BLaER1 (cell line): ENCODE measurements at regions not wholly inside any gene's neighbourhood (a gene's known extent, or its start where the extent isn't known, plus 50 kb on each side); places are given as distances from the start of the nearest gene placed in this dataset.

Source experiments
- H3K27ac ChIP-seq: shearing (Covaris generic); formaldehyde crosslinking; 2 replicates; pipeline ENCODE4 v1.8.1; 2022
- H3K27me3 ChIP-seq: shearing (Covaris generic); formaldehyde crosslinking; 2 replicates; pipeline ENCODE4 v1.8.1; 2022
- H3K36me3 ChIP-seq: shearing (Covaris generic); formaldehyde crosslinking; 2 replicates; pipeline ENCODE4 v1.8.1; 2022
- H3K4me1 ChIP-seq: shearing (Covaris generic); formaldehyde crosslinking; 2 replicates; pipeline ENCODE4 v1.8.1; 2022
- H3K4me2 ChIP-seq: shearing (Covaris generic); formaldehyde crosslinking; 2 replicates; pipeline ENCODE4 v1.8.1; 2022
- H3K4me3 ChIP-seq: shearing (Covaris generic); formaldehyde crosslinking; 2 replicates; pipeline ENCODE4 v1.8.1; 2022
- H3K9ac ChIP-seq: shearing (Covaris generic); formaldehyde crosslinking; 2 replicates; pipeline ENCODE4 v1.8.1; 2022
- H3K9me3 ChIP-seq: shearing (Covaris generic); formaldehyde crosslinking; 2 replicates; pipeline ENCODE4 v1.8.1; 2022
- H4K20me1 ChIP-seq: shearing (Covaris generic); formaldehyde crosslinking; 2 replicates; pipeline ENCODE4 v1.8.1; 2022
- Cebpa-rat ChIP-seq: shearing (Covaris generic); IDR thresholded peaks from 2 replicates; pipeline ENCODE4 v1.8.1; 2022

GRCh38 chr7:118298771-118299170 lies 74.3 kb downstream of the ANKRD7 start:
- Histone ChIP-seq H3K27me3 (no peaks in the 10 kb centered on the region), H3K4me2 (no peak overlapping the region), H4K20me1 (no peaks in the 10 kb centered on the region), H3K9me3 (no peaks in the 10 kb centered on the region), H3K9ac (no peak overlapping the region), H3K27ac (no peak overlapping the region), H3K4me1 (no peaks in the 10 kb centered on the region), H3K36me3 (no peaks in the 10 kb centered on the region), H3K4me3 (no peak overlapping the region)
- TF ChIP-seq Cebpa-rat: no peak

DNA sequence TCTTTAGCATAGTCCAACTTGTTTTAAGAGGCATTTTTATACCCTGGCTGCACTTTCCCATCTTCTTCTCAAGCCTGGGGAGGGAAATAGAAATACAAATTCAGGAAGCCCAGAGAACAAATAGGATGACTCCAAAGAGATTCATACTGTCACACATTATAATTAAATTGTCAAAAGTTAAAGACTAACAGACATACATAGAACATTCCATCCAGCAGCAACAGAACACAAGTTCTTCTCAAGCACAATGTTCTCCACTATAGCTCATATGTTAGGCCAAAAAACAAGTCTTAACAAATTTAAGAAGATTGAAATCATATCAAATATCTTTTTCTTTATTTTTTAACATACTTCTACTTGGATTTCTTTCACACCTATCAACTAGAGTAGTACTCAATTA lies 75.7 kb downstream of the ANKRD7 start:
- H3K4me2 ChIP-seq: no peak overlapping the region
- H3K4me1 ChIP-seq: no peaks in the 10 kb centered on the region
- no peaks in the 10 kb centered on the region for H3K36me3 ChIP-seq
- no peak overlapping the region for H3K4me3 ChIP-seq
- no peak overlapping the region for H3K27ac ChIP-seq
- H3K9me3 ChIP-seq: no peaks in the 10 kb centered on the region
- no peaks in the 10 kb centered on the region for H3K27me3 ChIP-seq
- H4K20me1 ChIP-seq: no peaks in the 10 kb centered on the region
- H3K9ac ChIP-seq: no peak overlapping the region
- no peak for TF ChIP-seq Cebpa-rat

- Histone ChIP-seq H3K4me3 (no peak overlapping the region), H4K20me1 (no peaks in the 10 kb centered on the region), H3K9ac (no peak overlapping the region), H3K27me3 (no peaks in the 10 kb centered on the region), H3K36me3 (no peaks in the 10 kb centered on the region), H3K27ac (no peak overlapping the region), H3K9me3 (peaks cover 13% of the 10 kb centered on the region), H3K4me2 (no peak overlapping the region), H3K4me1 (no peaks in the 10 kb centered on the region)
- TF ChIP-seq Cebpa-rat: no peak
Observed at GRCh38 chr7:118304100-118304499, 79.6 kb downstream of the ANKRD7 start.

- H3K36me3 ChIP-seq: no peaks in the 10 kb centered on the region
- no peak overlapping the region for H3K27ac ChIP-seq
- no peak overlapping the region for H3K4me2 ChIP-seq
- H4K20me1 ChIP-seq: no peaks in the 10 kb centered on the region
- H3K9me3 ChIP-seq: peaks cover 17% of the 10 kb centered on the region
- no peaks in the 10 kb centered on the region for H3K27me3 ChIP-seq
- no peak for TF ChIP-seq Cebpa-rat
- H3K4me3 ChIP-seq: no peak overlapping the region
- no peak overlapping the region for H3K9ac ChIP-seq
- H3K4me1 ChIP-seq: no peaks in the 10 kb centered on the region
Observed at GRCh38 chr7:118305671-118306070, 81.2 kb downstream of the ANKRD7 start.

DNA sequence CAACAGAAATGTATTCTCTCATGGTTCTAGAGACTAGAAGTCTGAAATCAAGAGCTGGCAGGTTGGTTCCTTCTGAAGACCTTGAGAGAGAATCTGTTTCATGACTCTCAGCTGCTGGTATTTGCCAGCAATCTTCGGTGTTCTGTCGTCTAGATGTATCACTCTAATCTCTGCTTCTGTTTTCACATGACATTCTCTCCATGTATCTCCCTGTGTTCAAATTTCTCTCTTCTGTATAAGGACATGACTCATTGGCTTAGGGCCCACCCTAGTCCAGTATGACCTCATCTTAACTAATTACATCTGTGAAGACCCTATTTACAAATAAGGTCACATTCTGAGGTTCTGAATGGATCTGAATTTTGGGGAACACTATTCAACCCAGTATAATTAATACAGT lies 82.3 kb downstream of the ANKRD7 start:
- TF ChIP-seq Cebpa-rat: no peak
- Histone ChIP-seq H3K4me3 (no peak overlapping the region), H3K4me1 (no peaks in the 10 kb centered on the region), H3K4me2 (no peak overlapping the region), H4K20me1 (no peaks in the 10 kb centered on the region), H3K9me3 (peaks cover 17% of the 10 kb centered on the region), H3K9ac (no peak overlapping the region), H3K27me3 (no peaks in the 10 kb centered on the region), H3K27ac (no peak overlapping the region), H3K36me3 (no peaks in the 10 kb centered on the region)

DNA sequence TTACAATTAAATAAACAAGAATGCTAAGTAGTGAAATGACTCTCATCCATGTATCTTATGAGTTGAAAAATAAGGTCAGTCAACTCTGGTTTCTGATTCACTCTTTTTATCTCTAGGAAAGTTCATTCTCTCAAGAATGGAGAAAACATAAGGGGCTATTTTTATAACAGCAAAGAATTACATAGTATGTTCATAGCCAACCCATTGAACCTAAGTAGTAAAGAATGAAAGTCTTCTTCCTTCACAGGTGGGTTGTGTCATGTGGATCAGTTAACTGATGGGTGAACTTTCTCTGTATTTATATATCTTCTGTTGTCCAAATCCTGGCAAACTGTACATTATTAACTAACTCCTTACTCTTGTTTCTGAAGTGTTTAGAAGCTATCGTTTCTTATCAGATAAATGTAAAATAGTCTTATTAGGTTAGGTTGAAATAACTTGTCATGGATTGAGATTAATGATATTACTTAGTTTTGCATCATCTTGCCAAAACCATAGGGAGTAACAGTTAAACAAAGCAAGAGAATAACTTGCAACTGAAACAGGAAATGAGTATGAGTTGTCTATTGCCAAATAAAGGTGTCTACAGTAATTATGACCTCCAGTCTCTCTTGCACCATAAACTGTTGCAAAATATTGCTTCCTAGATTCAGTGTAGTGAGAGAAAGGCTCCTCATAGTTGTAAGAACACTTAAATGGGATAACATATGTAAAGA lies 86.8 kb downstream of the ANKRD7 start:
- peaks cover 17% of the 10 kb centered on the region for H3K9me3 ChIP-seq
- no peak overlapping the region for H3K4me2 ChIP-seq
- TF ChIP-seq Cebpa-rat: no peak
- no peaks in the 10 kb centered on the region for H3K27me3 ChIP-seq
- H4K20me1 ChIP-seq: no peaks in the 10 kb centered on the region
- H3K4me1 ChIP-seq: no peaks in the 10 kb centered on the region
- no peaks in the 10 kb centered on the region for H3K36me3 ChIP-seq
- H3K4me3 ChIP-seq: no peak overlapping the region
- no peak overlapping the region for H3K27ac ChIP-seq
- H3K9ac ChIP-seq: no peak overlapping the region

DNA sequence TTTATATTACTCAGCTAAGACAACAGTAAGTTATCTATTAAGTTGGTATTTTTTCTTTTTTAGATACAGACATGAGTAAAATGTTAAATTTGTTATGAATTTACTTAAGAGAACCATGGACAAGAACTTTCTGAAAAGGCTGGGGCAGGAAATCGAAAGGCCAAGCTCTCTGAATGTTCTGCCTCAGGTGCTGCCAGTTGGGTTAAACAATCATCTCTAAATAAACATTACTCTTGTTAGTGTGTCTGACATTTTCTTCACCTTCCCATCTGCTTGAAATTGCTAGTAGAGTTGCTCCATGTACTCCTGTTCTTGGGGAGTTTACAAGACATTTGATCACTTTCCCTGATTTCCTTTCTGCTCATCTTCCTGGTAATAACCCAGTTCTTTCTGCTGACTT lies 87.5 kb downstream of the ANKRD7 start:
- no peak overlapping the region for H3K27ac ChIP-seq
- no peaks in the 10 kb centered on the region for H3K4me1 ChIP-seq
- H3K9ac ChIP-seq: no peak overlapping the region
- peaks cover 17% of the 10 kb centered on the region for H3K9me3 ChIP-seq
- TF ChIP-seq Cebpa-rat: no peak
- no peaks in the 10 kb centered on the region for H3K27me3 ChIP-seq
- no peak overlapping the region for H3K4me3 ChIP-seq
- no peaks in the 10 kb centered on the region for H4K20me1 ChIP-seq
- no peak overlapping the region for H3K4me2 ChIP-seq
- H3K36me3 ChIP-seq: no peaks in the 10 kb centered on the region

GRCh38 chr7:118312966-118313365 lies 88.5 kb downstream of the ANKRD7 start:
- Histone ChIP-seq H3K4me2 (no peak overlapping the region), H3K27me3 (no peaks in the 10 kb centered on the region), H4K20me1 (no peaks in the 10 kb centered on the region), H3K9me3 (peaks cover 15% of the 10 kb centered on the region), H3K4me3 (no peak overlapping the region), H3K36me3 (no peaks in the 10 kb centered on the region), H3K4me1 (no peaks in the 10 kb centered on the region), H3K9ac (no peak overlapping the region), H3K27ac (no peak overlapping the region)
- TF ChIP-seq Cebpa-rat: no peak

DNA sequence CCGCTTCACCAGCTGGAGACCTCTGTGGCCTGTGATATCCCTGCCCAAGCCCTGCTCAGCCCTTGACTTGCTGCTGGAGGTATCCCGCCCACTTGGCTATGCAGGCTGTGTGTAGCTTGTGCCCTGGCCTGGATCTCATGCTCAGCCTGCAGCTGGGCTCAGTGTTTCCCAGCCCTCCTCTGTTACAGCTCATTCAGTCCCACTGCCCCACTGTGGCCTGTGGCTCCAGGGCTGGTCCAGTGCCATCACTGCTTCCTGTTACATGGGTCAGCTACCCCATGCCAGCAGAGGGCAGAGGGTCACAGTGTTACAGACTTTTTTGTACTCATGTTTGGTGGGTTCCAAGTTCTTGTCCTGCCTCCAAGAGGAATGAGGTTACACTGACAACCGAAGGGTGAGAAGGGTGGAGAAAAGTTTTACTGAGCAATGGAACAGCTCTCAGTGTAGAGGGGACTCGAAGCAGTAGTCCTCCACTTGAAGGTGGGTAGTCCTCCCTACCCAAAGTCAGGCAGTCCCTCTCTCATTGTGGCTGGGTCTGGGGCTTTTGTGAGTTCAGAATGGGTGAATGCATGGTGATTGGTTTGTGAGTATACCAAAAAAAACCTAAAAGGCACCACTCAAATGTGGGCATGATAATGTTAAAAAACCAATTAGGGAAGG lies 100.4 kb downstream of the ANKRD7 start:
- Histone ChIP-seq H3K4me2 (no peak overlapping the region), H3K27ac (no peak overlapping the region), H3K9ac (no peak overlapping the region), H3K9me3 (no peaks in the 10 kb centered on the region), H4K20me1 (no peaks in the 10 kb centered on the region), H3K4me1 (no peaks in the 10 kb centered on the region), H3K36me3 (no peaks in the 10 kb centered on the region), H3K4me3 (no peak overlapping the region), H3K27me3 (no peaks in the 10 kb centered on the region)
- TF ChIP-seq Cebpa-rat: no peak

- Histone ChIP-seq H4K20me1 (no peaks in the 10 kb centered on the region), H3K36me3 (no peaks in the 10 kb centered on the region), H3K9ac (no peak overlapping the region), H3K27ac (no peak overlapping the region), H3K9me3 (no peaks in the 10 kb centered on the region), H3K4me3 (no peak overlapping the region), H3K4me2 (no peak overlapping the region), H3K4me1 (no peaks in the 10 kb centered on the region), H3K27me3 (no peaks in the 10 kb centered on the region)
- TF ChIP-seq Cebpa-rat: no peak
Observed at GRCh38 chr7:118325450-118325808, 100.9 kb downstream of the ANKRD7 start.
